ENCODE measurements at regions not wholly inside any gene's neighbourhood (a gene's known extent, or its start where the extent isn't known, plus 50 kb on each side); places are given as distances from the start of the nearest gene placed in this dataset.

DNA sequence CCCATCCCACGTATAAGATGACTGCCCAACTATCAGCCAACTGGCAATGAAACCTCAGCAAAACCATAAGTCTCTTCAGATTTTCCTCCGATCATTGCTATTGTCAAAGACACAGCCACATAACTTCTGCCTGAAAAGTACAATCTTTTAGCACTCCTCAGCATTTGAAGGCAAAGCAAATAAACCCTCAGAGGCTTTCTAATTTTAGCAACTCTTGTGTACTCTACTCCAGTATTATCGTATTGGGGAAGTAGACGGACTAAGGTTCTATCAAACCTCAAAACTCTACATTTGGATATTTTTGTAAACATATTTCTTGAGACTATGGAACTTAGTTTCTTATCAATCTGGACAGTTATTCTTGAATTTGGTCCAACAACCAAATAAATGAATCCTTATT, 1206.2 kb upstream of the NCAM2 start:
- TF ChIP-seq, protein P1, sequence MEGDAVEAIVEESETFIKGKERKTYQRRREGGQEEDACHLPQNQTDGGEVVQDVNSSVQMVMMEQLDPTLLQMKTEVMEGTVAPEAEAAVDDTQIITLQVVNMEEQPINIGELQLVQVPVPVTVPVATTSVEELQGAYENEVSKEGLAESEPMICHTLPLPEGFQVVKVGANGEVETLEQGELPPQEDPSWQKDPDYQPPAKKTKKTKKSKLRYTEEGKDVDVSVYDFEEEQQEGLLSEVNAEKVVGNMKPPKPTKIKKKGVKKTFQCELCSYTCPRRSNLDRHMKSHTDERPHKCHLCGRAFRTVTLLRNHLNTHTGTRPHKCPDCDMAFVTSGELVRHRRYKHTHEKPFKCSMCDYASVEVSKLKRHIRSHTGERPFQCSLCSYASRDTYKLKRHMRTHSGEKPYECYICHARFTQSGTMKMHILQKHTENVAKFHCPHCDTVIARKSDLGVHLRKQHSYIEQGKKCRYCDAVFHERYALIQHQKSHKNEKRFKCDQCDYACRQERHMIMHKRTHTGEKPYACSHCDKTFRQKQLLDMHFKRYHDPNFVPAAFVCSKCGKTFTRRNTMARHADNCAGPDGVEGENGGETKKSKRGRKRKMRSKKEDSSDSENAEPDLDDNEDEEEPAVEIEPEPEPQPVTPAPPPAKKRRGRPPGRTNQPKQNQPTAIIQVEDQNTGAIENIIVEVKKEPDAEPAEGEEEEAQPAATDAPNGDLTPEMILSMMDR (IDR thresholded peaks at IDR 0.05 in 2 of 3, conservative IDR thresholded peaks at IDR 0.05 in 1 of 3; ENCODE audit: borderline replicate concordance in 1 of 3, insufficient read depth in 1 of 3, low read depth in 2 of 3, low read length in 2 of 3) = no peak
- TF ChIP-seq EZH2 (IDR thresholded peaks at IDR 0.05) (no peak), ZNF274 (IDR thresholded peaks at IDR 0.05; ENCODE audit: low read depth, low read length) (no peak), POLR2A (IDR thresholded peaks at IDR 0.05; ENCODE audit: borderline replicate concordance, extremely low read depth, insufficient read depth, insufficient read length) (no peak), EZH2phosphoT487 (IDR thresholded peaks at IDR 0.05; ENCODE audit: borderline replicate concordance) (no peak)
- TF ChIP-seq, protein P2, sequence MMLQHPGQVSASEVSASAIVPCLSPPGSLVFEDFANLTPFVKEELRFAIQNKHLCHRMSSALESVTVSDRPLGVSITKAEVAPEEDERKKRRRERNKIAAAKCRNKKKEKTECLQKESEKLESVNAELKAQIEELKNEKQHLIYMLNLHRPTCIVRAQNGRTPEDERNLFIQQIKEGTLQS (IDR thresholded peaks at IDR 0.05) = no peak
- TF ChIP-seq, protein P3, sequence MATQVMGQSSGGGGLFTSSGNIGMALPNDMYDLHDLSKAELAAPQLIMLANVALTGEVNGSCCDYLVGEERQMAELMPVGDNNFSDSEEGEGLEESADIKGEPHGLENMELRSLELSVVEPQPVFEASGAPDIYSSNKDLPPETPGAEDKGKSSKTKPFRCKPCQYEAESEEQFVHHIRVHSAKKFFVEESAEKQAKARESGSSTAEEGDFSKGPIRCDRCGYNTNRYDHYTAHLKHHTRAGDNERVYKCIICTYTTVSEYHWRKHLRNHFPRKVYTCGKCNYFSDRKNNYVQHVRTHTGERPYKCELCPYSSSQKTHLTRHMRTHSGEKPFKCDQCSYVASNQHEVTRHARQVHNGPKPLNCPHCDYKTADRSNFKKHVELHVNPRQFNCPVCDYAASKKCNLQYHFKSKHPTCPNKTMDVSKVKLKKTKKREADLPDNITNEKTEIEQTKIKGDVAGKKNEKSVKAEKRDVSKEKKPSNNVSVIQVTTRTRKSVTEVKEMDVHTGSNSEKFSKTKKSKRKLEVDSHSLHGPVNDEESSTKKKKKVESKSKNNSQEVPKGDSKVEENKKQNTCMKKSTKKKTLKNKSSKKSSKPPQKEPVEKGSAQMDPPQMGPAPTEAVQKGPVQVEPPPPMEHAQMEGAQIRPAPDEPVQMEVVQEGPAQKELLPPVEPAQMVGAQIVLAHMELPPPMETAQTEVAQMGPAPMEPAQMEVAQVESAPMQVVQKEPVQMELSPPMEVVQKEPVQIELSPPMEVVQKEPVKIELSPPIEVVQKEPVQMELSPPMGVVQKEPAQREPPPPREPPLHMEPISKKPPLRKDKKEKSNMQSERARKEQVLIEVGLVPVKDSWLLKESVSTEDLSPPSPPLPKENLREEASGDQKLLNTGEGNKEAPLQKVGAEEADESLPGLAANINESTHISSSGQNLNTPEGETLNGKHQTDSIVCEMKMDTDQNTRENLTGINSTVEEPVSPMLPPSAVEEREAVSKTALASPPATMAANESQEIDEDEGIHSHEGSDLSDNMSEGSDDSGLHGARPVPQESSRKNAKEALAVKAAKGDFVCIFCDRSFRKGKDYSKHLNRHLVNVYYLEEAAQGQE (IDR thresholded peaks at IDR 0.05; ENCODE audit: low read depth) = no peak

Measured in HCT116 (cell line).